B cell (primary cell): ENCODE measurements at regions not wholly inside any gene's neighbourhood (a gene's known extent, or its start where the extent isn't known, plus 50 kb on each side); places are given as distances from the start of the nearest gene placed in this dataset.
"Not testable (repeated sequence)": the region's sequence is repeated elsewhere in the genome, so short reads cannot be mapped to it uniquely, and the experiment has no call there.

Experiments
- ATAC-seq: fragments of 200-7000 bp; cut with Tn5 transposase; one replicate; pipeline ENCODE4 v1.10.0; 2021; ENCODE audit warnings: low read depth, mild to moderate bottlenecking, moderate number of reproducible peaks, moderate library complexity
- CTCF ChIA-PET: fragments of 350-600 bp; sonication (Branson Sonifier 250); formaldehyde crosslinking; loops from one replicate; lab custom pipeline; 2021; ENCODE audit warnings: antibody characterized with exemption, inconsistent platforms; lab: Charles Lee
- POLR2A ChIA-PET: fragments of 350-600 bp; sonication (Branson Sonifier 250); formaldehyde crosslinking; loops from one replicate; lab custom pipeline; 2021; ENCODE audit warnings: antibody characterized with exemption; lab: Charles Lee
- DNase-seq: peaks from one replicate; pipeline ENCODE4 v3.0.0; 2013
- H2AFZ ChIP-seq: 2 replicates; pipeline ENCODE4 v1.6.1; 2012; ENCODE audit warnings: mild to moderate bottlenecking, low read depth, low read length; ENCODE audit not compliant: insufficient read depth, poor library complexity, severe bottlenecking
- H3K27ac ChIP-seq, 2 donors: 1 replicate in 1 of 2; 2 replicates in 1 of 2; pipeline ENCODE4 v1.5.1; 2012 to 2013; ENCODE audit warnings: low read length in 2 of 2, mild to moderate bottlenecking in 2 of 2, moderate library complexity in 1 of 2
- H3K27me3 ChIP-seq, 4 experiments: fragments of 200-600 bp in 1 of 4; sonication (generic) in 1 of 4; replicated peaks in 1 of 4; 1 replicate in 2 of 4; 2 replicates in 2 of 4; pipeline versions ENCODE4 v1.6.1 to v1.7.0; 2013 to 2016; ENCODE audit warnings: low read length in 3 of 4, mild to moderate bottlenecking in 2 of 4, mixed read lengths in 1 of 4, moderate library complexity in 1 of 4; ENCODE audit not compliant: insufficient read depth in 4 of 4, control insufficient read depth in 3 of 4; ENCODE audit errors: control extremely low read depth in 1 of 4
- H3K36me3 ChIP-seq, 2 experiments: replicated peaks in 1 of 2; 1 replicate in 1 of 2; 2 replicates in 1 of 2; pipeline versions ENCODE4 v1.6.1 to v1.7.1; 2013; ENCODE audit warnings: low read length in 1 of 2; ENCODE audit not compliant: insufficient read depth in 2 of 2, control insufficient read depth in 1 of 2; ENCODE audit errors: control extremely low read depth in 1 of 2, extremely low read depth in 1 of 2
- H3K4me1 ChIP-seq, 2 donors: fragments of 200-600 bp in 1 of 2; sonication (generic) in 1 of 2; 1 replicate in 1 of 2; 2 replicates in 1 of 2; pipeline versions ENCODE4 v1.5.1 to v1.6.1; 2013 to 2017; ENCODE audit warnings: low read length in 2 of 2; ENCODE audit not compliant: control insufficient read depth in 2 of 2, insufficient read depth in 2 of 2
- H3K4me2 ChIP-seq: replicated peaks from 2 replicates; pipeline ENCODE3; 2012; ENCODE audit warnings: mild to moderate bottlenecking, low read depth, low read length; ENCODE audit not compliant: poor library complexity, severe bottlenecking
- H3K4me3 ChIP-seq, 5 experiments: fragments of 200-600 bp in 1 of 5; sonication (generic) in 1 of 5; 1 replicate in 3 of 5; 2 replicates in 2 of 5; pipeline versions ENCODE4 v1.5.1 to v1.7.0; 2011 to 2016; ENCODE audit warnings: low read length in 4 of 5, mild to moderate bottlenecking in 4 of 5, low read depth in 2 of 5, control low read depth in 1 of 5, moderate library complexity in 1 of 5; ENCODE audit not compliant: insufficient read depth in 1 of 5; ENCODE audit errors: control extremely low read depth in 1 of 5, extremely low read depth in 1 of 5
- H3K79me2 ChIP-seq: fragments of 200-600 bp; sonication (generic); one replicate; pipeline ENCODE4 v1.6.0; 2016; ENCODE audit warnings: low read length; ENCODE audit not compliant: control insufficient read depth, insufficient read depth
- H3K9ac ChIP-seq: fragments of 200-600 bp; sonication (generic); 2 replicates; pipeline ENCODE4 v1.6.1; 2017; ENCODE audit warnings: mild to moderate bottlenecking, low read length, moderate library complexity
- H3K9me3 ChIP-seq, 3 donors: one replicate each; pipeline versions ENCODE4 v1.6.1 to v1.7.1; 2013; ENCODE audit warnings: low read length in 2 of 3; ENCODE audit not compliant: control insufficient read depth in 2 of 3, insufficient read depth in 1 of 3; ENCODE audit errors: control extremely low read depth in 1 of 3
- H4K20me1 ChIP-seq: 2 replicates; pipeline ENCODE4 v1.6.0; 2012; ENCODE audit warnings: mild to moderate bottlenecking, low read length; ENCODE audit not compliant: insufficient read depth, control insufficient read depth, poor library complexity, severe bottlenecking
- H3K27ac Mint-ChIP-seq: one replicate; pipeline ENCODE4 v1.8.0; 2021; ENCODE audit warnings: mixed read lengths
- H3K27me3 Mint-ChIP-seq: one replicate; pipeline ENCODE4 v1.8.0; 2021; ENCODE audit warnings: mixed read lengths
- H3K4me1 Mint-ChIP-seq: one replicate; pipeline ENCODE4 v1.8.0; 2021; ENCODE audit warnings: mixed read lengths
- H3K4me3 Mint-ChIP-seq: one replicate; pipeline ENCODE4 v1.8.0; 2021; ENCODE audit warnings: mixed read lengths
- H3K9me3 Mint-ChIP-seq: one replicate; pipeline ENCODE4 v1.8.0; 2022; ENCODE audit warnings: mixed read lengths; ENCODE audit not compliant: insufficient read depth
- CTCF ChIP-seq: fragments of 200-600 bp; IDR thresholded peaks from one replicate; pipeline ENCODE4 v1.8.0; 2022; ENCODE audit warnings: antibody characterized with exemption, mild to moderate bottlenecking
- EZH2 ChIP-seq: IDR thresholded peaks from 2 replicates; pipeline ENCODE4 v1.6.1; 2012; ENCODE audit warnings: borderline replicate concordance, low read depth, mild to moderate bottlenecking, moderate library complexity, low read length; ENCODE audit not compliant: insufficient read depth, poor library complexity, severe bottlenecking
- WGBS: methylation state at CpG from one replicate; pipeline ENCODE4 v1.1.5; 2013; ENCODE audit warnings: missing lambda C conversion rate; ENCODE audit not compliant: insufficient coverage; 5-methylcytosine and 5-hydroxymethylcytosine counted together
- intact Hi-C: fragments of 100-400 bp; cut with micrococcal nuclease; formaldehyde crosslinking; loops from one replicate; pipeline ENCODE4 v1.10.0; 2022

- ATAC-seq (no peak), DNase-seq (no peak)
- H3K79me2 ChIP-seq: no peaks in the 10 kb centered on the region
- no peak overlapping the region for H3K9ac ChIP-seq
- POLR2A ChIA-PET: no interaction called here
- H3K4me2 ChIP-seq: no peak overlapping the region
- peaks cover 0 to 7% (median 0%) of the 10 kb centered on the region in 3 donors for H3K9me3 ChIP-seq
- TF ChIP-seq EZH2 (no peak), CTCF (no peak)
- H3K4me3 Mint-ChIP-seq: no peak overlapping the region
- no CpG with 5 or more reads among the region's 1 CpG for WGBS
- CTCF ChIA-PET: no interaction called here
- H3K27me3 Mint-ChIP-seq: no peaks in the 10 kb centered on the region
- H3K27ac ChIP-seq: no peak overlapping the region
- no peak overlapping the region for H3K27ac Mint-ChIP-seq
- no peaks in the 10 kb centered on the region for H3K4me1 ChIP-seq
- no peaks in the 10 kb centered on the region for H3K36me3 ChIP-seq
- H3K9me3 Mint-ChIP-seq: peaks cover 2% of the 10 kb centered on the region
- intact Hi-C loops: no loop called here
- no peaks in the 10 kb centered on the region for H3K27me3 ChIP-seq
- no peak overlapping the region for H3K4me3 ChIP-seq
- no peaks in the 10 kb centered on the region for H4K20me1 ChIP-seq
- H3K4me1 Mint-ChIP-seq: no peaks in the 10 kb centered on the region
- no peak overlapping the region for H2AFZ ChIP-seq
These were observed 1053.1 kb downstream of the DIPK2A start for GRCh38 chr3:145024700-145025099.

- H3K9me3 Mint-ChIP-seq, POLR2A ChIA-PET: not testable (repeated sequence)
These were observed 1055.6 kb downstream of the DIPK2A start for GRCh38 chr3:145027186-145027585.

More at GRCh38 chr3:145027186-145027585, 1055.6 kb downstream of the DIPK2A start:
- H3K9me3 ChIP-seq, H3K27ac Mint-ChIP-seq, H3K4me1 Mint-ChIP-seq, H3K9ac ChIP-seq, ATAC-seq, H4K20me1 ChIP-seq, DNase-seq, H3K4me3 Mint-ChIP-seq, H3K4me3 ChIP-seq, H3K36me3 ChIP-seq, H2AFZ ChIP-seq, H3K27ac ChIP-seq, H3K4me1 ChIP-seq, H3K27me3 ChIP-seq, H3K27me3 Mint-ChIP-seq, intact Hi-C loops, H3K79me2 ChIP-seq, H3K4me2 ChIP-seq, CTCF ChIA-PET: not testable (repeated sequence)
- WGBS: 55% methylated on average over 3 of the region's 3 CpGs
